NCI-H146 treated with DMSO at 0.1 percent for 48 hours (cell line): ENCODE measurements at regions not wholly inside any gene's neighbourhood (a gene's known extent, or its start where the extent isn't known, plus 50 kb on each side); places are given as distances from the start of the nearest gene placed in this dataset.
A peak's percentile ranks its signal among the peaks of the same experiment; 100 is the strongest.
"Not testable (repeated sequence)": the region's sequence is repeated elsewhere in the genome, so short reads cannot be mapped to it uniquely, and the experiment has no call there.

Source experiments
- DNase-seq: peaks from one replicate; lab custom pipeline; 2025; ENCODE audit not compliant: unreplicated experiment; lab: John Stamatoyannopoulos, UW

DNA sequence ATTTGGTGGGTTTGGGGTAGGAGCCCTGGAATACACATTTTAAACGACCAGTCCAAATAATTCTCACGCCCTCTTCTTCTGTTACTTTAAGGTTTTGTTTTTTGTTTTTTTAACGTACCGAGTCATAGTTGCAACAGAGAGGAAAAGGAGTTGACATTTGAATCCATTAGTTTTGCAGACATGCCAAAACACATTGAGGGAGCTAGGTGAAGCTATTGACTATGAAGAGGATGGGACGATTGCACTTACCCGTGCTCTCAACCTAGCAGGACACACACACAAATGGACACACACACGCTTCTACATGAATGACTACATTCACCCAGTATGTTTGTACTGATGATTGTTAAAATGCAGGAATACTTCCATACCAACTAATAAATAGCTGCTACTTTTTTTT lies 54.3 kb upstream of the CIT start:
- DNase-seq = no peak

DNA sequence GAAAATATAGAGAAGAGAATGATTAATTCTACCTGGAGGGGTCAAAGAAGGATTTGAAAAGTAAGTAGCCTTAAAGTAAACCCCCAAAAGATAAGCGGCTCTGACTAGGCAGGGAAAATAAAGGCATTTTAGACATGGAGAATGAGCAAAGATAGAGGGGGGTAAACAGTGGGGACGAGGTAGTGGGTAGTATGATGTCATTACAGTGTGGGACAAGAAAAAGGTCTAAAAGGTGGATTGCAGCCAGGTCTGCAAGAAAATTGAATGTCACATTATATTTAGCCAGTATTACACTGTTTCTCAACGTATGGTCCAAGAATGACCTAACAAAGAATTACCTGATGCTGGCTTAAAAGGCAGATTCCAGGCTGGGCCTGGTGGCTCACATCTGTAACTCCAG lies 55.8 kb upstream of the CIT start:
- no peak for DNase-seq

DNA sequence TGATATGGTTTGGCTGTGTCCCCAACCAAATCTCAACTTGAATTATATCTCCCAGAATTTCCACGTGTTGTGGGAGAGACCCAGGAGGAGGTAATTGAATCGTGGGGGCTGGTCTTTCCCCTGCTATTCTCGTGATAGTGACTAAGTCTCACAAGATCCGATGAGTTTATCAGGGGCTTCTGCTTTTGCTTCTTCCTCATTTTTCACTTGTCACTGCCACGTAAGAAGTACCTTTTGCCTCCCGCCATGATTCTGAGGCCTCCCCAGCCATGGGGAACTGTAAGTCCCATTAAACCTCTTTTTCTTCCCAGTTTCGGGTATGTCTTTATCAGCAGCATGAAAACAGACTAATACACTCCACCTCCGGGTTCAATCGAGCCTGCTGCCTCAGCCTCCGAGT lies 54.3 kb upstream of the BICDL1 start:
- not testable (repeated sequence) for DNase-seq

DNA sequence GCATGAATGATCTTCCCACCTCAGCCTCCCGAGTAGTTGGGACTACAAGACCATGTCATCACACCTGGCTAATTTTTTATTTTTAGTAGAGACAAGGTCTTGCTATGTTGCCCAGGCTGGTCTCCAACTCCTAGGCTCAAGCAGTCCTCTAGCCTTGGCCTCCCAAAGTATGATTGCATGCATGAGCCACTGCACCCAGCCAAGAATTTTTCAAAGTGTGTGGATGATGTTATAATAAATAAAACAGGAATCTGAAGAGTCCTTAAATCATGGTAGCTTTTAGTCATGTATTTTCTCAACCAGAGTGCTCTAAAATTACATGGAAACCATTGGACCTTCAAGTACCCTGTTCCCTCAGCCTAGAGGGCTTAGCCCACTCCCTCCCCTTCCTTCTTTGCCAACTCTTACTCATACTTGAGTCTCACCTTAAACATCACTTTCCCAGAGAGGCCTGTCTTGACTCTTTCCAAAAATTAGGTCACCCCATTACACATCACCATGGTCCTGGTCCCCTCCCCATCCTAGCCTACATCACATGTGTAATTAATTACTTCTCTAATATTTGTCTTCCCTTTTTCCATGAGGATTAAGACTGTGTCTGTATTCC lies 52.2 kb upstream of the BICDL1 start:
- DNase-seq = no peak

DNA sequence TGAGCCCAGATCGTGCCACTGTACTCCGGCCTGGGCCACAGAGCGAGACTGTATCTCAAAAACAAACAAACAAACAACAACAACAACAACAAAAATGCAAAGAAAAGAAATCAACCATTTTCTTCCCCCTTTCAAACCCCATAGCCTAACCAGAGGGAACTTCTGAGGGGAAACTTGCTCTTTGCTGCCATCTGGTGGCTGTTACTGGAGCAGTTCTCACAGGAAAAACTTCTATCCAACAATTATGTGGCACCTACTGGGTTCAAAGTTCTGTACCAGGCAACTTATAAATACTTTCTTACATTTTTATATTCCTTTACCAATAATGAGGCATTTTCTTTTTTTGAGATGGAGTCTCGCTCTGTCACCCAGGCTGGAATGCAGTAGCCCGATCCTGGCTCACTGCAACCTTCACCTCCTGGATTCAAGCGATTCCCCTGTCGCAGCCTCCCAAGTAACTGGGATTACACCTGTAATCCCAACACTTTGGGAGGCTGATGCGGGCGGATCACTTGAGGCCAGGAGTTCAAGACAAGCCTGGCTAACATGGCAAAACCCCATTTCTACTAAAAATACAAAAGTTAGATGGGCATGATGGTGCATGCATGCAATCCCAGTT lies 50.9 kb upstream of the BICDL1 start:
- DNase-seq = peak; percentile 14
